Loucy (cell line): ENCODE measurements at regions not wholly inside any gene's neighbourhood (a gene's known extent, or its start where the extent isn't known, plus 50 kb on each side); places are given as distances from the start of the nearest gene placed in this dataset.

Source experiments
- H2AFZ ChIP-seq: fragments of 200-600 bp; sonication (generic); 2 replicates; pipeline ENCODE4 v1.6.0; 2016; ENCODE audit warnings: antibody characterized with exemption, mild to moderate bottlenecking, low read length, moderate library complexity
- H3F3A ChIP-seq: fragments of 200-600 bp; 2 replicates; pipeline ENCODE4 v1.6.0; 2016; ENCODE audit warnings: antibody characterized with exemption, low read depth, mild to moderate bottlenecking
- H3K27me3 ChIP-seq: fragments of 200-600 bp; sonication (generic); 2 replicates; pipeline ENCODE4 v1.6.1; 2014; ENCODE audit warnings: low read length, mild to moderate bottlenecking; ENCODE audit not compliant: insufficient read depth, poor library complexity, severe bottlenecking
- H3K36me3 ChIP-seq: fragments of 200-600 bp; sonication (generic); 2 replicates; pipeline ENCODE4 v1.6.1; 2016; ENCODE audit warnings: low read length; ENCODE audit not compliant: insufficient read depth
- H3K4me1 ChIP-seq: fragments of 200-600 bp; sonication (generic); 2 replicates; pipeline ENCODE4 v1.5.1; 2014; ENCODE audit warnings: low read length, mild to moderate bottlenecking; ENCODE audit not compliant: insufficient read depth, poor library complexity, severe bottlenecking
- H3K4me2 ChIP-seq: fragments of 200-600 bp; sonication (generic); 2 replicates; pipeline ENCODE4 v1.6.0; 2014; ENCODE audit warnings: antibody characterized with exemption, low read length, low read depth, mild to moderate bottlenecking; ENCODE audit not compliant: poor library complexity, severe bottlenecking
- H3K4me3 ChIP-seq: fragments of 200-600 bp; sonication (generic); 2 replicates; pipeline ENCODE4 v1.5.1; 2014; ENCODE audit warnings: low read length, mild to moderate bottlenecking, mixed read lengths; ENCODE audit not compliant: poor library complexity, severe bottlenecking
- H3K79me2 ChIP-seq: fragments of 200-600 bp; sonication (generic); 2 replicates; pipeline ENCODE4 v1.6.1; 2014; ENCODE audit warnings: low read length; ENCODE audit not compliant: insufficient read depth
- H3K9ac ChIP-seq: fragments of 200-600 bp; sonication (generic); 2 replicates; pipeline ENCODE4 v1.6.0; 2014; ENCODE audit warnings: mild to moderate bottlenecking, low read depth, low read length, moderate library complexity; ENCODE audit not compliant: poor library complexity, severe bottlenecking
- H3K9me2 ChIP-seq: fragments of 200-600 bp; sonication (generic); replicated peaks from 2 replicates; pipeline ENCODE4 v1.6.1; 2016; ENCODE audit warnings: low read depth, low read length, mixed read lengths
- H3K9me3 ChIP-seq: fragments of 200-600 bp; sonication (generic); 2 replicates; pipeline ENCODE4 v1.6.1; 2014; ENCODE audit warnings: mild to moderate bottlenecking, antibody characterized with exemption, low read length, low read depth; ENCODE audit not compliant: insufficient read depth
- H4K20me1 ChIP-seq: fragments of 200-600 bp; sonication (generic); 2 replicates; pipeline ENCODE4 v1.6.0; 2014; ENCODE audit warnings: antibody characterized with exemption, low read length, mild to moderate bottlenecking; ENCODE audit not compliant: insufficient read depth, poor library complexity, severe bottlenecking
- CTCF ChIP-seq: fragments of 200-600 bp; sonication (generic); conservative IDR thresholded peaks from 2 replicates; pipeline ENCODE4 v1.5.1; 2014; ENCODE audit warnings: mild to moderate bottlenecking, antibody characterized with exemption, low read length
- EZH2phosphoT487 ChIP-seq: fragments of 200-600 bp; IDR thresholded peaks from 2 replicates; pipeline ENCODE4 v1.6.1; 2018; ENCODE audit warnings: antibody characterized with exemption, mild to moderate bottlenecking, moderate library complexity, borderline replicate concordance

- H3K9me2 ChIP-seq, result no peaks in the 10 kb centered on the region
- H3K79me2 ChIP-seq, result no peaks in the 10 kb centered on the region
- no peaks in the 10 kb centered on the region for H3K36me3 ChIP-seq
- H3K27me3 ChIP-seq, result no peaks in the 10 kb centered on the region
- no peak for TF ChIP-seq EZH2phosphoT487
- TF ChIP-seq CTCF, result no peak
- H3F3A ChIP-seq, result no peaks in the 10 kb centered on the region
- no peaks in the 10 kb centered on the region for H4K20me1 ChIP-seq
- no peaks in the 10 kb centered on the region for H3K9me3 ChIP-seq
- H3K4me1 ChIP-seq, result no peaks in the 10 kb centered on the region
- H3K4me2 ChIP-seq, result no peak overlapping the region
- no peak overlapping the region for H3K9ac ChIP-seq
- H2AFZ ChIP-seq, result no peak overlapping the region
- no peak overlapping the region for H3K4me3 ChIP-seq
These were observed 1927.9 kb upstream of the SEL1L start for GRCh38 chr14:83461521-83461920.

GRCh38 chr14:83462759-83463158, 1929.1 kb upstream of the SEL1L start:
- Histone ChIP-seq H3F3A (no peaks in the 10 kb centered on the region), H3K4me3 (no peak overlapping the region), H3K9ac (no peak overlapping the region), H3K4me2 (no peak overlapping the region), H3K9me2 (no peaks in the 10 kb centered on the region), H3K27me3 (no peaks in the 10 kb centered on the region), H3K9me3 (no peaks in the 10 kb centered on the region), H2AFZ (no peak overlapping the region), H3K79me2 (no peaks in the 10 kb centered on the region), H4K20me1 (no peaks in the 10 kb centered on the region), H3K36me3 (no peaks in the 10 kb centered on the region), H3K4me1 (no peaks in the 10 kb centered on the region)
- no peak for TF ChIP-seq CTCF
- TF ChIP-seq EZH2phosphoT487, result no peak

- H3K27me3 ChIP-seq, result no peaks in the 10 kb centered on the region
- no peaks in the 10 kb centered on the region for H3F3A ChIP-seq
- no peak for TF ChIP-seq EZH2phosphoT487
- peak; percentile 81 for TF ChIP-seq CTCF
- no peaks in the 10 kb centered on the region for H3K9me2 ChIP-seq
- H3K4me1 ChIP-seq, result no peaks in the 10 kb centered on the region
- no peak overlapping the region for H2AFZ ChIP-seq
- no peaks in the 10 kb centered on the region for H4K20me1 ChIP-seq
- no peak overlapping the region for H3K4me2 ChIP-seq
- no peak overlapping the region for H3K4me3 ChIP-seq
- H3K9ac ChIP-seq, result no peak overlapping the region
- H3K9me3 ChIP-seq, result no peaks in the 10 kb centered on the region
- no peaks in the 10 kb centered on the region for H3K36me3 ChIP-seq
- no peaks in the 10 kb centered on the region for H3K79me2 ChIP-seq
These were observed 1929.9 kb upstream of the SEL1L start for GRCh38 chr14:83463500-83464098.
